ENCODE measurements at regions not wholly inside any gene's neighbourhood (a gene's known extent, or its start where the extent isn't known, plus 50 kb on each side); places are given as distances from the start of the nearest gene placed in this dataset.

DNA sequence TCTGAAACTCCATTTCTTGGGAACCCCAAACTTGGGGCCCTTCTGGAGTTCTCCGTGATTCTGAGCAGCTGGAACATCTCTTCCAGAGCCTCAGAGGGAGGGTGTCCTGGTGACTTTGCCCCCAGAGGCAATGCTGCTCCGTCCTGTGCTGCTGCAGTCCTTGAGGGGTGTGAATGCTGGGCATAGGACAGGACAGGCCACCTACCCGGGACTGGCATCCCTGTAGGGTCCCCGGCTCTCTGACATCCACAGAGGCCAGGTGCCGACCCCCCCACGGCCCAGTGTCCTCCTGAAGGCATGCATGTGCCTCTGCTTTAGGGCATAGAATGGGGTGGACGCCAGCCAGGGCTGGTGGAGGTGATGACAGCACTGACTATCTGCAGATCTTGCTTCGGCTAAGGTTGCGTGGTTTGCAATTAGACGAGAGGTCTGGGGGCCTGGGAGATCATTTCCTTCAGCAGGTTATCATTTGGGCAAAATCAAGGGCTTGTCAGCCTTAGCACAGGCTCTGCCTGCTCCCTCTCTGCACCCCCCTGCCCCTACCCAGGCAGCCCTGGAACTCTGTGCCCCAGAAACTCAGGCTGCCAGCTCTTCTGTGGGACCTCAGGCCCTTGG is 136.9 kb upstream of the GPR26 start:
- TF ChIP-seq, protein P1, sequence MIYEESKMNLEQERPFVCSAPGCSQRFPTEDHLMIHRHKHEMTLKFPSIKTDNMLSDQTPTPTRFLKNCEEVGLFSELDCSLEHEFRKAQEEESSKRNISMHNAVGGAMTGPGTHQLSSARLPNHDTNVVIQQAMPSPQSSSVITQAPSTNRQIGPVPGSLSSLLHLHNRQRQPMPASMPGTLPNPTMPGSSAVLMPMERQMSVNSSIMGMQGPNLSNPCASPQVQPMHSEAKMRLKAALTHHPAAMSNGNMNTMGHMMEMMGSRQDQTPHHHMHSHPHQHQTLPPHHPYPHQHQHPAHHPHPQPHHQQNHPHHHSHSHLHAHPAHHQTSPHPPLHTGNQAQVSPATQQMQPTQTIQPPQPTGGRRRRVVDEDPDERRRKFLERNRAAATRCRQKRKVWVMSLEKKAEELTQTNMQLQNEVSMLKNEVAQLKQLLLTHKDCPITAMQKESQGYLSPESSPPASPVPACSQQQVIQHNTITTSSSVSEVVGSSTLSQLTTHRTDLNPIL (CRISPR knock-in tag; IDR thresholded peaks at IDR 0.05; ENCODE audit: low read depth), result no peak
- no peak for TF ChIP-seq OSR1 (CRISPR knock-in tag; IDR thresholded peaks at IDR 0.05)
- no peak for TF ChIP-seq ISL1 (CRISPR knock-in tag; IDR thresholded peaks at IDR 0.05)

Data from SK-N-SH treated with all-trans-retinoic acid at 6 μM for 48 hours (cell line).